Fibroblast of lung (primary cell): ENCODE measurements at regions not wholly inside any gene's neighbourhood (a gene's known extent, or its start where the extent isn't known, plus 50 kb on each side); places are given as distances from the start of the nearest gene placed in this dataset.

Experiments
- DNase-seq, 2 donors: peaks; one replicate each; pipeline versions ENCODE4 v3.0.0 to v3.0.0-alpha.2; 2010; ENCODE audit warnings: low read depth in 2 of 2
- H2AFZ ChIP-seq: 2 replicates; pipeline ENCODE4 v1.5.1; 2012; ENCODE audit warnings: low read length, control low read depth, inconsistent platforms
- H3K27ac ChIP-seq: 2 replicates; pipeline ENCODE4 v1.5.1; 2011; ENCODE audit warnings: low read length, control low read depth; ENCODE audit not compliant: insufficient read depth
- H3K27me3 ChIP-seq: 2 replicates; pipeline ENCODE4 v1.5.1; 2011; ENCODE audit warnings: mild to moderate bottlenecking, low read length; ENCODE audit not compliant: control insufficient read depth, insufficient read depth
- H3K36me3 ChIP-seq: 2 replicates; pipeline ENCODE4 v1.5.1; 2011; ENCODE audit warnings: low read length; ENCODE audit not compliant: control insufficient read depth, insufficient read depth
- H3K4me1 ChIP-seq: 2 replicates; pipeline ENCODE4 v1.5.1; 2011; ENCODE audit warnings: low read length; ENCODE audit not compliant: control insufficient read depth, insufficient read depth; ENCODE audit errors: extremely low read depth
- H3K4me2 ChIP-seq: 2 replicates; pipeline ENCODE4 v1.5.1; 2011; ENCODE audit warnings: low read length, control low read depth; ENCODE audit not compliant: insufficient read depth; ENCODE audit errors: extremely low read depth
- H3K4me3 ChIP-seq, 4 experiments: fragments of 200-600 bp in 1 of 4; sonication (generic) in 1 of 4; replicated peaks in 1 of 4; 2 replicates each; pipeline ENCODE4 v1.5.1; 2011 to 2016; ENCODE audit warnings: low read length in 4 of 4, low read depth in 3 of 4, mild to moderate bottlenecking in 3 of 4, control low read depth in 2 of 4, inconsistent platforms in 1 of 4, mixed read lengths in 1 of 4; ENCODE audit not compliant: insufficient read depth in 1 of 4; ENCODE audit errors: control extremely low read depth in 1 of 4
- H3K79me2 ChIP-seq: 2 replicates; pipeline ENCODE4 v1.5.1; 2012; ENCODE audit warnings: mild to moderate bottlenecking, low read length, inconsistent platforms; ENCODE audit not compliant: control insufficient read depth, insufficient read depth
- H3K9ac ChIP-seq: 2 replicates; pipeline ENCODE4 v1.5.1; 2011; ENCODE audit warnings: mild to moderate bottlenecking, low read length, control low read depth; ENCODE audit not compliant: insufficient read depth
- H3K9me3 ChIP-seq: 2 replicates; pipeline ENCODE4 v1.5.1; 2012; ENCODE audit warnings: low read depth, low read length; ENCODE audit not compliant: control insufficient read depth, insufficient read depth
- H4K20me1 ChIP-seq: 2 replicates; pipeline ENCODE4 v1.5.1; 2011; ENCODE audit warnings: low read length; ENCODE audit not compliant: control insufficient read depth, insufficient read depth; ENCODE audit errors: extremely low read depth
- CTCF ChIP-seq, 2 donors: IDR thresholded peaks in 1 of 2; conservative IDR thresholded peaks in 1 of 2; 1 replicate in 1 of 2; 2 replicates in 1 of 2; pipeline ENCODE4 v1.5.1; 2011 to 2012; ENCODE audit warnings: low read length in 2 of 2, control low read depth in 1 of 2, inconsistent platforms in 1 of 2, low read depth in 1 of 2, mild to moderate bottlenecking in 1 of 2
- EZH2 ChIP-seq: IDR thresholded peaks from 2 replicates; pipeline ENCODE4 v1.5.1; 2012; ENCODE audit warnings: low read length, control low read depth, mild to moderate bottlenecking; ENCODE audit errors: missing control alignments

GRCh38 chr5:120765189-120765588, 301.1 kb downstream of the PRR16 start:
- Histone ChIP-seq H4K20me1 (no peaks in the 10 kb centered on the region), H3K4me1 (no peaks in the 10 kb centered on the region), H3K36me3 (no peaks in the 10 kb centered on the region), H3K27ac (no peak overlapping the region), H3K9me3 (no peaks in the 10 kb centered on the region), H3K4me3 (no peak overlapping the region), H3K9ac (no peak overlapping the region), H3K4me2 (no peak overlapping the region), H3K27me3 (no peaks in the 10 kb centered on the region), H3K79me2 (no peaks in the 10 kb centered on the region), H2AFZ (peak overlapping the region; percentile 16)
- peak; percentile 13 to 90 for DNase-seq
- TF ChIP-seq EZH2 (no peak), CTCF (conservative IDR thresholded peaks at IDR 0.05 in 1 of 2, IDR thresholded peaks at IDR 0.05 in 1 of 2; ENCODE audit: low read depth in 1 of 2, low read length in 2 of 2) (no peak)

GRCh38 chr5:120767178-120767820, 303.2 kb downstream of the PRR16 start:
- H3K27me3 ChIP-seq: no peaks in the 10 kb centered on the region
- H2AFZ ChIP-seq: no peak overlapping the region
- H3K9ac ChIP-seq: no peak overlapping the region
- no peaks in the 10 kb centered on the region for H3K9me3 ChIP-seq
- no peak overlapping the region for H3K27ac ChIP-seq
- H3K4me3 ChIP-seq: no peak overlapping the region
- TF ChIP-seq CTCF (conservative IDR thresholded peaks at IDR 0.05 in 1 of 2, IDR thresholded peaks at IDR 0.05 in 1 of 2; ENCODE audit: low read depth in 1 of 2, low read length in 2 of 2) (no peak), EZH2 (no peak)
- no peaks in the 10 kb centered on the region for H3K36me3 ChIP-seq
- H3K4me2 ChIP-seq: no peak overlapping the region
- H3K4me1 ChIP-seq: no peaks in the 10 kb centered on the region
- peak; percentile 29 to 93 for DNase-seq
- H3K79me2 ChIP-seq: no peaks in the 10 kb centered on the region
- no peaks in the 10 kb centered on the region for H4K20me1 ChIP-seq

GRCh38 chr5:120769312-120769872, 305.3 kb downstream of the PRR16 start:
- H3K4me2 ChIP-seq: no peak overlapping the region

More at GRCh38 chr5:120769312-120769872, 305.3 kb downstream of the PRR16 start:
- DNase-seq: peak; percentile 37 to 62
- Histone ChIP-seq H3K9me3 (no peaks in the 10 kb centered on the region), H3K27me3 (no peaks in the 10 kb centered on the region), H4K20me1 (no peaks in the 10 kb centered on the region), H3K27ac (no peak overlapping the region), H3K9ac (no peak overlapping the region), H3K36me3 (no peaks in the 10 kb centered on the region), H3K4me1 (no peaks in the 10 kb centered on the region), H3K79me2 (no peaks in the 10 kb centered on the region), H2AFZ (no peak overlapping the region), H3K4me3 (no peak overlapping the region)
- TF ChIP-seq CTCF (conservative IDR thresholded peaks at IDR 0.05 in 1 of 2, IDR thresholded peaks at IDR 0.05 in 1 of 2; ENCODE audit: low read depth in 1 of 2, low read length in 2 of 2): no peak
- no peak for TF ChIP-seq EZH2
